A549 (cell line): ENCODE measurements at regions not wholly inside any gene's neighbourhood (a gene's known extent, or its start where the extent isn't known, plus 50 kb on each side); places are given as distances from the start of the nearest gene placed in this dataset.

Experiments used
- CTCF ChIP-seq: fragments of >200 bp; sonication (Bioruptor Twin); formaldehyde crosslinking; IDR thresholded peaks from 3 replicates; pipeline ENCODE4 v1.5.1; 2016
- MAX ChIP-seq: IDR thresholded peaks from 2 replicates; pipeline ENCODE4 v1.6.1; 2012
- NR3C1 ChIP-seq: fragments of >200 bp; sonication (Bioruptor Twin); formaldehyde crosslinking; IDR thresholded peaks from 3 replicates; pipeline ENCODE4 v1.6.1; 2017
- PHF8 ChIP-seq: fragments of 200-600 bp; sonication (generic); IDR thresholded peaks from 2 replicates; pipeline ENCODE4 v1.6.1; 2016; ENCODE audit warnings: low read depth, mild to moderate bottlenecking, antibody characterized with exemption, moderate library complexity, borderline replicate concordance
- POLR2A ChIP-seq: IDR thresholded peaks from 2 replicates; pipeline ENCODE4 v1.6.1; 2012; ENCODE audit warnings: mild to moderate bottlenecking, low read length
- RNF2 ChIP-seq: fragments of 200-600 bp; sonication (generic); IDR thresholded peaks from 2 replicates; pipeline ENCODE4 v1.6.1; 2016; ENCODE audit warnings: low read depth, mild to moderate bottlenecking, antibody characterized with exemption, moderate library complexity, borderline replicate concordance

- TF ChIP-seq RNF2 (no peak), PHF8 (no peak), POLR2A (no peak), NR3C1 (no peak), CTCF (no peak), MAX (no peak)
These were observed 501.8 kb upstream of the HS6ST1 start for GRCh38 chr2:128820452-128820851.
